SK-N-SH (cell line): ENCODE measurements at regions not wholly inside any gene's neighbourhood (a gene's known extent, or its start where the extent isn't known, plus 50 kb on each side); places are given as distances from the start of the nearest gene placed in this dataset.

Source experiments
- CTCF ChIA-PET: fragments of 300-600, 350-600 bp; formaldehyde crosslinking; extraction: SDS; loops from one replicate; lab custom pipeline; 2021; lab: Yijun Ruan, JAX
- POLR2A ChIA-PET: fragments of 350-600 bp; sonication (Branson Sonifier 250); formaldehyde crosslinking; extraction: SDS; loops from one replicate; lab custom pipeline; 2020; ENCODE audit warnings: antibody characterized with exemption, inconsistent platforms; lab: Yijun Ruan, JAX
- DNase-seq: peaks from one replicate; pipeline ENCODE4 v3.0.0; 2012
- H2AFZ ChIP-seq: fragments of 200-600 bp; sonication (generic); 2 replicates; pipeline ENCODE4 v1.8.1; 2016; ENCODE audit warnings: antibody characterized with exemption, mild to moderate bottlenecking, low read depth
- H3F3A ChIP-seq: fragments of 200-600 bp; sonication (generic); replicated peaks from 2 replicates; pipeline ENCODE3; 2016; ENCODE audit warnings: antibody characterized with exemption, mild to moderate bottlenecking; ENCODE audit not compliant: insufficient read depth
- H3K27ac ChIP-seq, 2 experiments: fragments of 200-500 bp in 1 of 2; fragments of 200-600 bp in 1 of 2; sonication (Bioruptor generic) in 1 of 2; sonication (generic), shearing (Covaris generic) in 1 of 2; 2 replicates each; pipeline versions ENCODE4 v1.5.1 to v1.6.1; 2014 to 2016; ENCODE audit warnings: low read depth in 2 of 2, inconsistent platforms in 1 of 2, low read length in 1 of 2, mild to moderate bottlenecking in 1 of 2, mixed read lengths in 1 of 2
- H3K27me3 ChIP-seq: fragments of 200-600 bp; sonication (generic), shearing (Covaris generic); 2 replicates; pipeline ENCODE4 v1.6.1; 2016; ENCODE audit warnings: mixed run types; ENCODE audit not compliant: insufficient read depth
- H3K36me3 ChIP-seq, 2 experiments: fragments of 200-500 bp in 1 of 2; fragments of 200-600 bp in 1 of 2; sonication (Bioruptor generic) in 1 of 2; sonication (generic) in 1 of 2; replicated peaks in 1 of 2; 2 replicates each; pipeline versions ENCODE3 to v1.5.1; 2014 to 2016; ENCODE audit warnings: low read length in 1 of 2, mild to moderate bottlenecking in 1 of 2; ENCODE audit not compliant: insufficient read depth in 2 of 2, control insufficient read depth in 1 of 2
- H3K4me1 ChIP-seq, 2 experiments: fragments of 200-500 bp in 1 of 2; fragments of 200-600 bp in 1 of 2; sonication (Bioruptor generic) in 1 of 2; sonication (generic), shearing (Covaris generic) in 1 of 2; 2 replicates each; pipeline versions ENCODE4 v1.5.1 to v1.6.1; 2014 to 2016; ENCODE audit warnings: low read depth in 1 of 2, low read length in 1 of 2, mixed run types in 1 of 2; ENCODE audit not compliant: insufficient read depth in 2 of 2, control insufficient read depth in 1 of 2
- H3K4me2 ChIP-seq: fragments of 200-600 bp; sonication (generic), shearing (Covaris generic); 2 replicates; pipeline ENCODE4 v1.6.1; 2017; ENCODE audit warnings: mixed run types
- H3K4me3 ChIP-seq, 2 experiments: fragments of 200-500 bp in 1 of 2; fragments of 200-600 bp in 1 of 2; sonication (Bioruptor generic) in 1 of 2; sonication (generic), shearing (Covaris generic) in 1 of 2; 2 replicates each; pipeline versions ENCODE4 v1.5.1 to v1.8.1; 2014 to 2016; ENCODE audit warnings: low read depth in 2 of 2, inconsistent platforms in 1 of 2, low read length in 1 of 2, mild to moderate bottlenecking in 1 of 2, mixed read lengths in 1 of 2, moderate library complexity in 1 of 2
- H3K79me2 ChIP-seq: fragments of 200-600 bp; sonication (generic); 2 replicates; pipeline ENCODE4 v1.8.1; 2017; ENCODE audit warnings: mild to moderate bottlenecking; ENCODE audit not compliant: insufficient read depth
- H3K9ac ChIP-seq: fragments of 200-600 bp; sonication (generic); 2 replicates; pipeline ENCODE4 v1.6.1; 2017; ENCODE audit warnings: mixed run types
- H3K9me2 ChIP-seq: fragments of 200-600 bp; sonication (generic); 2 replicates; pipeline ENCODE4 v1.6.1; 2017; ENCODE audit warnings: mixed run types
- H3K9me3 ChIP-seq: fragments of 200-600 bp; sonication (generic); 2 replicates; pipeline ENCODE4 v1.6.1; 2017; ENCODE audit warnings: mixed run types, mild to moderate bottlenecking, moderate library complexity
- H4K20me1 ChIP-seq: fragments of 200-600 bp; sonication (generic); 2 replicates; pipeline ENCODE4 v1.6.1; 2017; ENCODE audit warnings: mild to moderate bottlenecking, mixed run types; ENCODE audit not compliant: insufficient read depth
- FOSL2 ChIP-seq: IDR thresholded peaks from 2 replicates; pipeline ENCODE4 v1.4.0; 2012; ENCODE audit warnings: low read depth, mild to moderate bottlenecking, moderate library complexity, borderline replicate concordance
- FOXJ3 ChIP-seq: sonication (generic); formaldehyde crosslinking; IDR thresholded peaks from 2 replicates; pipeline ENCODE4 v1.5.1; 2020; ENCODE audit warnings: mild to moderate bottlenecking, missing genetic modification reagents
- GABPA ChIP-seq: IDR thresholded peaks from 2 replicates; pipeline ENCODE4 v1.4.0; 2012; ENCODE audit warnings: low read depth, mild to moderate bottlenecking
- IRF3 ChIP-seq: fragments of 150-350 bp; IDR thresholded peaks from 2 replicates; pipeline ENCODE4 v1.6.1; 2016; ENCODE audit warnings: mild to moderate bottlenecking, low read depth, low read length
- MEF2A ChIP-seq: IDR thresholded peaks from 2 replicates; pipeline ENCODE4 v1.4.0; 2012; ENCODE audit warnings: low read depth, borderline replicate concordance
- MXI1 ChIP-seq: IDR thresholded peaks from 2 replicates; pipeline ENCODE4 v1.6.1; 2012; ENCODE audit warnings: mild to moderate bottlenecking, low read depth, low read length, improper control_type of control experiment
- PBX3 ChIP-seq: IDR thresholded peaks from 2 replicates; pipeline ENCODE4; 2012
- RFX5 ChIP-seq: IDR thresholded peaks from 2 replicates; pipeline ENCODE4 v1.6.1; 2012; ENCODE audit warnings: mild to moderate bottlenecking, improper control_type of control experiment, low read length
- RXRA ChIP-seq: IDR thresholded peaks from 2 replicates; pipeline ENCODE4 v1.4.0; 2012; ENCODE audit warnings: low read depth, mild to moderate bottlenecking, borderline replicate concordance
- SIN3A ChIP-seq: IDR thresholded peaks from 2 replicates; pipeline ENCODE4 v1.6.1; 2012; ENCODE audit warnings: low read depth, mild to moderate bottlenecking, low read length, moderate library complexity, borderline replicate concordance
- SMC3 ChIP-seq: IDR thresholded peaks from 2 replicates; pipeline ENCODE4 v1.6.1; 2012; ENCODE audit warnings: low read depth, low read length, improper control_type of control experiment
- TCF12 ChIP-seq: IDR thresholded peaks from 2 replicates; pipeline ENCODE4 v1.4.0; 2012
- TEAD4 ChIP-seq: IDR thresholded peaks from 2 replicates; pipeline ENCODE4 v1.4.0; 2012; ENCODE audit warnings: mild to moderate bottlenecking, borderline replicate concordance; ENCODE audit not compliant: insufficient read depth
- USF1 ChIP-seq: IDR thresholded peaks from 2 replicates; pipeline ENCODE4 v1.4.0; 2012; ENCODE audit warnings: low read depth, borderline replicate concordance
- USF2 ChIP-seq: fragments of 150-350 bp; IDR thresholded peaks from 2 replicates; pipeline ENCODE4 v1.6.1; 2017; ENCODE audit warnings: antibody characterized with exemption, low read length, low read depth, borderline replicate concordance
- ZBTB33 ChIP-seq: IDR thresholded peaks from 2 replicates; pipeline ENCODE4 v1.4.0; 2012; ENCODE audit warnings: low read depth, borderline replicate concordance
- WGBS: methylation state at CpG from one replicate; pipeline ENCODE4 v1.1.6; 2017; ENCODE audit warnings: low lambda C conversion rate; 5-methylcytosine and 5-hydroxymethylcytosine counted together

GRCh38 chr4:125940426-125940825, 625.7 kb downstream of the FAT4 start:
- Histone ChIP-seq H3F3A (no peaks in the 10 kb centered on the region), H3K36me3 (no peaks in the 10 kb centered on the region), H3K9me2 (no peaks in the 10 kb centered on the region), H4K20me1 (no peaks in the 10 kb centered on the region), H3K4me3 (no peak overlapping the region), H3K4me2 (no peak overlapping the region), H3K27ac (no peak overlapping the region), H2AFZ (no peak overlapping the region), H3K27me3 (no peaks in the 10 kb centered on the region), H3K9me3 (no peaks in the 10 kb centered on the region), H3K4me1 (no peaks in the 10 kb centered on the region), H3K9ac (no peak overlapping the region), H3K79me2 (no peaks in the 10 kb centered on the region)
- DNase-seq: no peak
- WGBS: 34% methylated on average over 2 of the region's 2 CpGs
- POLR2A ChIA-PET: no interaction called here
- CTCF ChIA-PET: no interaction called here
- TF ChIP-seq USF2 (no peak), GABPA (no peak), RFX5 (no peak), FOSL2 (no peak)

GRCh38 chr4:125944966-125945365, 630.2 kb downstream of the FAT4 start:
- no peak for DNase-seq
- no peaks in the 10 kb centered on the region for H3K4me1 ChIP-seq
- ChIA-PET POLR2A (no interaction called here), CTCF (no interaction called here)
- H3K4me2 ChIP-seq: no peak overlapping the region
- H3K9me3 ChIP-seq: no peaks in the 10 kb centered on the region
- no peaks in the 10 kb centered on the region for H3F3A ChIP-seq
- H3K27me3 ChIP-seq: no peaks in the 10 kb centered on the region
- H3K9me2 ChIP-seq: no peaks in the 10 kb centered on the region; the same call in 1 of the 2 replicates
- no peaks in the 10 kb centered on the region for H3K36me3 ChIP-seq
- no peaks in the 10 kb centered on the region for H3K79me2 ChIP-seq
- H3K9ac ChIP-seq: no peak overlapping the region
- 87% methylated on average over 2 of the region's 2 CpGs for WGBS
- no peak for TF ChIP-seq RXRA
- TF ChIP-seq FOSL2: no peak
- TF ChIP-seq PBX3: no peak
- TF ChIP-seq IRF3: no peak
- TF ChIP-seq FOXJ3 (CRISPR knock-in tag): no peak
- no peak for TF ChIP-seq TEAD4
- no peak for TF ChIP-seq SMC3
- TF ChIP-seq ZBTB33: no peak
- no peak for TF ChIP-seq TCF12
- TF ChIP-seq MXI1: no peak
- TF ChIP-seq MEF2A: no peak
- TF ChIP-seq SIN3A: no peak
- TF ChIP-seq USF1: no peak
- H3K4me3 ChIP-seq: no peak overlapping the region
- H2AFZ ChIP-seq: no peak overlapping the region
- H4K20me1 ChIP-seq: no peaks in the 10 kb centered on the region
- no peak overlapping the region for H3K27ac ChIP-seq
